Stimulated activated CD8-positive, alpha-beta memory T cell treated with anti-CD3 and anti-CD28 coated beads, Interleukin-15, amount 100 ng/mL, for 48 hours (primary cell): ENCODE measurements at regions not wholly inside any gene's neighbourhood (a gene's known extent, or its start where the extent isn't known, plus 50 kb on each side); places are given as distances from the start of the nearest gene placed in this dataset.

Experiments used
- DNase-seq, 2 donors: peaks; one replicate each; pipeline ENCODE4 v3.0.0-alpha.2; 2020; ENCODE audit warnings: low read depth in 2 of 2

GRCh38 chr6:168968801-168969200 is 284.8 kb downstream of the THBS2 start:
- no peak for DNase-seq

DNA sequence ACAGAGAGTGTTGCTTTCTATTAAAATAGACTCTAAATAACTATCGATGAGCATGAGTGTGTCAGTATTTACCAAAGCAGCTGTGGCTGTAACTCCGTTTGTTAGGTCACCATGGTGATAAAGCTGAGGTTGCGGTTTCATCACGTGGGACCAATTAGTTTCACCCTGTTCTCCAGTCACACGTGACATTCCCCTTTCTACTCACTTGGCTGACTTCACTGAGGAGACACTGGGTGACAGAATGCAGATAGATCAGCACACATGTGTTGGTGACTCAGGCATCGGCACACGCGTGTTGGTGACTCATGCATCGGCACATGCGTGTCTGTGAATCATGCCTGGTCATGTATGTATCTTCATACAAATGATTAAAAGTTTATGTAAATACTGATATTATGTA is 285.4 kb downstream of the THBS2 start:
- DNase-seq = no peak

DNA sequence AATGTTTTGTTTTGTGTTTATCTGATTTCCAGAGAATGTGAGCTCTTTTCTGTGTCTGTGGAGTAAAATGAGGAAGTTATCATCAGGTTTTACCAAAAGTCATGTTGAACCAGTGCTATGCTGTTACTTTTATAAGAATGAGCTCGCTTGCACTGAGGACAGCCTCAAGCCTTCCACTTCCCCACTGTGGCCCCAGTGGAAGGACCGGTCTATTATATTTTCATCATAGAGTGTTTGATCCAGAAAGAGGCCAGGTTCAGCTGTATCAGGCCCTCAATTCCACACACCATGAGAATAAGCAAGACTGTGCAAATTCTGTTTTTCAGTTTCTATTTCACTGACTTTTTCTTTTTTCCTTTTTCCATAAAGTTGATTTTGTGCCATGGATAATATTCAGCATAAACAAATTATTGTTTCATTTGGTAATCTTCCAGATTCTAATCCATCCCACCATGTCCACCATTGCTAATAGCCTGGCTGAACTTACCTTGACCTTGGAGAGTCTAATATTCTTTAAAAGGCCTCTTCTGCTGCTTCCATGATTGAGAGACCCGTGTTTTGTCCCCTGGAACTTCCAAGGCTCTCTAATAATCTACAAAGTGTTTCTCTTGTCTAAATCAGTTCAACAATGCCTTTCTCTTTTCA is 286.2 kb downstream of the THBS2 start:
- no peak for DNase-seq

GRCh38 chr6:168964138-168964835 is 289.4 kb downstream of the THBS2 start:
- no peak for DNase-seq

- DNase-seq = no peak
These were observed 290.8 kb downstream of the THBS2 start for GRCh38 chr6:168962886-168963285.

DNA sequence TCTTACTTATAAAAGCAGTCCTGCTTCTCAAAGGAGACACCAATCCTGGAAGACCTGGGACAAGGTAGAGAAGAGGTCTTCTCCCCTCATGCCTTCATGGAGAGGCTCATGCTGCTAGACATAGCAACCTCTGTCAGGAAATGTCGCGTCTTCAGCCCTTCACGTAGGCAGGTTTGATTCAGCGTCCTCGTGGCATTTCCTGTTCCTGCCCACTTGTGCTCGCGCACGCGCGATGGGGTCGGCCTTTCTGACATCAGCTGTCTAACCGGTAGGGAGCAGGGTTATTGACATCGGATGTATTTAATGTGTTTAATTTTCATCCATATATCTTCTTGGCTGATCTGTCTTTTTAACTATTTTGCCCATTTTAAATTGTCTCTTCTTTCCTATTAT is 292.4 kb downstream of the THBS2 start:
- DNase-seq = no peak

GRCh38 chr6:168960551-168961263 is 292.9 kb downstream of the THBS2 start:
- no peak for DNase-seq

DNA sequence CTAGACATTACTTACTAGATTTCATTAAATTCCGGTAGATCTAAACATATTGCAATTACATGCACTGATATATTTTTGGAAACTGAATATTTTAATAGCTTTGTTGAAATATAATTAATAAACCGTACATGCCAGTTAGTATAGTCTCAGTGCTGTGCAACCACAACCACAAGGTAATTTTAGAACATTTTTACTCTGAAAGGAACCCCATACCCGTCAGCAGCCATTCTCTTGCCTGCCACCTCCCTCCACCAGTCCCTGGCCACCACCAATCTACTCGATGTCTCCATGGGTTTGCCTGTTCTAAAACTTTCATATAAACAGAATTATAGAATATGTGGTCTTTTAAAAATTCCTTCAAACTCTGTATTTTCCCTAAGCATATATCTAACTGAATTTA is 293.9 kb downstream of the THBS2 start:
- DNase-seq = no peak

DNA sequence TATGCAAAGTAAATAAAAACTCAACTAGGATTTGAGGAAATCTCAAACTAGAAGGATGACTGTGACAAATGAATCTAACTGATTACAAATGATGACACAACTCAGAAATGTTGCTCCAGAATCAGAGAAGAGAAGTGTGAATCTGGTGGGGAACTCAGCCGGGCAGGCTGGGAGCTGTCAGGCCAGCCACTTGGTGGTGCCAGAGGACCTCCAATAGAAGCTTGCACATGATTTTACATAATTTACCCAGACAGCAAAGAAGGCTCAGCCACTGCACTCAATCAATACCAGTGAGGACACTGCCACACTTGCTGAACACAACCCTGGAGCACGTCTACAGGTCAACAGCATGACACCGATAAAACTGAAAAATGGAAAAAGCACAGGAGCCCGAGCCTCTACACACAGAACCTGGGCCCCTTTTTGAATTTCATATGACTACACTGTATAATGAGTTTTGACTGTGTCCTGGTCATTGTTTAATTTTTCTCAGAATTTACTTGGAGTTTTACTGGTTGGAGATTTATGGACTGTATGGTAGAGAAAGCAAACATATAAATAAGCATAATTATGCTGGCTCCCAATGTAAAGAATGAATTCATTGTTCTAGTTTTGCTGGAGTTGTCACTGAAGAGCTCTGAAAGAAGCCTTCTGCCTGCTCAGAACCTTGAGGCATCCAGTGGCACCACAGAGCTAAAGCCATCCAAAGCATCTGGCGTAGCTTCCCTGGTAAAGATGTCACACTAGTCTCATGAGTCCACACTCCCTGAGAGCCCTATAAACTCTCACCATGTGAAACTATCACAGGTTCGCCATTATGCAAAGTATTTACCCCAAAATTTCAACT is 296.5 kb downstream of the THBS2 start:
- peak; percentile 5 to 14 for DNase-seq

GRCh38 chr6:168956141-168956838 is 297.4 kb downstream of the THBS2 start:
- no peak for DNase-seq

DNA sequence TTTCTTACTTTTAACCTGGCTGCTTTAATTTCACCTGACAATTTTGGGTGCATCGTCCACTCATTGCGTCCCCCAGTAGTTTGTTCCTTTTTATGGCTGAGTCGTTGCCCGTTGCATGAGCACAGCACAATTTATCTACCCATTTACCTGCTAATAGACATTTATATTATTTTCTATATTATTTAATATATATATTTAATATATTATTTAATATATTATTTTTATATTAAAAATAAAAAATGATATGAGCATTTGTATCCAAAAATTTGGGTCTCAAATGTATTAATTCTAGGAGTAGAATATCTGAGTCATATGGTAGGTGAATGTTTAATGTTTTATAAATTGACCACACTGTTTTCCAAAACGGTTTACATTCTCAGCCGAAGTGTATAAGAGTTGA is 300.2 kb downstream of the THBS2 start:
- no peak for DNase-seq

- no peak for DNase-seq
These were observed 302.4 kb downstream of the THBS2 start for GRCh38 chr6:168951217-168951616.

DNA sequence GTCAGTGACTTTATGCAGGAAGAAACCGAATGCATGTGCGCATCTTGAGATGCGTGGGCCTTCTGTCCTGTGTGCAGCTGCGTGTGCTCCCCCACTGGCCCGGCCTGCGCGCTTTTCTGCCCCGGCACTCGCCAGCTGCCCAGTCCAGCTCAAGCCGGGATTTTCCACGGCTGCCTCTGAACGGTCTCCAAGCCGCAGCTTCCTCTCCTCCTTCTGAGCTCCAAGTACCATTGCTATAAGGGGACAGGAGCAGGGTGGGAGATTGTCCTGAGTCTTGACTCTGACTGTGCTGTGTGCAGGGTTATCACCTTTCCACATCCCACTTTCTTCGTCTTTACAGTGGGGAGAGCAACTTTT is 302.8 kb downstream of the THBS2 start:
- DNase-seq = no peak

DNA sequence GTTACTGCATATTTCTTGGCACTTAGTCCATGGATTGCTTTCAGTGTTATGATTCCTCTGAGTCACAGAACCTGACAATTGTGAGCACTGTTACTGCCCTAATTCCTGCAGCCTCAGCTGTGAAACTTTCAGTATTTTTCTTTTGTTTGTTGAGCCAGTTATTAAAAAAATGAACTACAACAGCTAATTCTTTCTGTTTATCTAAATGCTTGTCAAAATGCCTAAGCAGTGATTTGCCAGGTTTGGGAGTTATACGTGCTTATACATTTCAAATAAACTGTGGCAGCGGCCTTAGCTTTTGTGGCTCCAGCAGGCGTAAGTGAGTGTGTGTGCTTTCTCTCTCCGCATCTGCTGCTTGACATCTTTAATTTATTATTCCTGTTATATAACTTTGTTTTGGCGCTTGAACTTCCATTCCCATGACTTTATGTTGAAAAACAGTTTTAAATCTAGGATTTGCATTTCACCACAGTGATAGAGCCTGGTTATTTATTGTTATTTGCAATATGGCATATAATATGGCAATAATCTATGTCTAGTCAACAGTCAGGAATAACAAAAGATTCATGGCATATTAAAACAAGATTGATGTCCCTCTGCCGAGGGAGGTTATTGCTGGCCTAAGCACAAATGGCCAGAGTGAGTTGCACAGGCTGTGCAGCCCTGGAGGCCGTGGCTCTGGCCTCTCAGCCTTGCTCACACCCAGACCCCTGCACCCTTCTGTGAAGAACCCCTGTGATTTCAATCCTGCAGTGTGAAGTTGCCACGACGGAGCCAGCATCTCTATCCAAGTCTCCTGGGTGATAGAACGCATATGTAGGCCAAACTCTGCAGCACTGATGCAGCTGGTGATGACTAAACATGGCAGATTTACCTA is 303.4 kb downstream of the THBS2 start:
- no peak for DNase-seq

- no peak for DNase-seq
These were observed 304.6 kb downstream of the THBS2 start for GRCh38 chr6:168948990-168949531.

DNA sequence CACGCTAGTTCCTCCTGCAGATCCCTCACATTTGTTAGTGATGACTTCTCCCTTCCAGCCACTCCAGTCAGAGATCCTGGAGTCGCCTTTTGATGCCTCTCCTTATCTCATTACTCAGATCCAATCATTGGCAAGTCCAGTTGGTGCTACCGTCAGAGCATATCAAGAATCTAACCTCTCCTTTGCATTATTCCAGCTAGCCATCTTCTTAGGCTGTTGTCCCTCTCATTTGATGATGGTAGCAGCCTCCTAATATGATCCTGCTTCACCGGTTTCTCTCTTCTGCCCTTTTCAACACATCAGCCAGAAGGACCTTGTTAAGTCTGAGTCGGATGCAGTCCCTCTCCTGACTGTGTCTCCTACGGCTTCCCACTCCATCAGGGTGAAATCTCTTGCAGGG is 305.6 kb downstream of the THBS2 start:
- no peak for DNase-seq

DNA sequence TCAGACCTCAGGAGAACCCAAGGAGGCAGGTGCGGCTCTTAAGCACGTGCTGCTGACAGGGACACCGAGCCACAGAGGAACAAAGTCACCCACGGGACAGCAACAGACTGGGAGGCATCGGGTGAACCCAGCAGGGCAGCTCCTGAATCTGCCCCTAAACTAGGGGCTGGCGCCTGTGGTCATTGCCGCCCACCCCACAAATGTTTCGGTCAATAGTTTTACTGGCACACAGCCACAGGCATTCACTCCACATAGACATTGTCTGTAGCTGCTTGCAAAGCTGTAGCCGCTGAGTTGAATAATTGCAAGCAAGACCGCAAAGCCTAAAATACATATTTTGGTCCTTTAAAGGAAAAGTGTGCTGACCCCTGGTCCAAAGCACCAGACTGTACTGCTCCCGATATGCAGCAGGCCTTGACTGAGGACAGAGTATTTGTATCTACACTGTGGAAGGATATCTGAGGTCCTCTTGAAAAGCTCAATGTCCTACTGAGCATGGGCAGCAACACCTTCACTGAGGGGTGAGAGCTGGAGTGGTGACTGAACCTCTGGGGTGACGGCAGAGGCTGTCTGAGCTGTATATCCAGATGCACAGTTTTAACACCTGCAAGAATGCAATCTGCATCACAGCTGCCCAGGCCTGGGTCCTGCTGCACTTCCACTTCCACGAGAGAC is 310.3 kb downstream of the THBS2 start:
- no peak for DNase-seq

GRCh38 chr6:168942646-168943045 is 311.0 kb downstream of the THBS2 start:
- DNase-seq = no peak

- no peak for DNase-seq
These were observed 312.6 kb downstream of the THBS2 start for GRCh38 chr6:168941036-168941435.

DNA sequence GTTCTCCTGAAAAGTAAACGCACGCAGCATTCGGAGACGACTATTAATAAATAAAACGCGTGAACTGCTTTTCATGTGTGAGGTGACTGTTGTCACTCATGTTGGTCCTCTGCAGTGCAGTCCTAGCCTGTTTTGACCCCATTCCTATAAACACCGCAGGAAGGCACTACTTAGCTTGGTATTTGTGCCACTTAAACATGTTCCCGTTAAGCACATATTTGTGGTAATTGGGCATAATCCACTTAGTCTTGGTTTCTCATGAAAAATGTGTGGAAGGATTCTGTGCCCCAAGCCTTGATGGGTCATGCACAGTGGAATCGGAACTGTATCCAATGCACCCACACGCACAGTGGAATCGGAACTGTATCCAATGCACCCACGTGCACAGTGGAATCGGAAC is 313.9 kb downstream of the THBS2 start:
- no peak for DNase-seq
